HEK293 (cell line): ENCODE measurements at regions not wholly inside any gene's neighbourhood (a gene's known extent, or its start where the extent isn't known, plus 50 kb on each side); places are given as distances from the start of the nearest gene placed in this dataset.

ENCODE experiments used
- BCL11B ChIP-seq: fragments of 450-650 bp; formaldehyde crosslinking; IDR thresholded peaks from 2 replicates; pipeline ENCODE4 v1.5.1; 2016; ENCODE audit warnings: low read depth, missing biosample characterization, missing genetic modification characterization
- HOXC10 ChIP-seq: sonication (generic); formaldehyde crosslinking; IDR thresholded peaks from 2 replicates; pipeline ENCODE4 v1.8.1; 2023; ENCODE audit warnings: mild to moderate bottlenecking, missing genetic modification reagents
- IKZF3 ChIP-seq: fragments of 450-650 bp; IDR thresholded peaks from 2 replicates; pipeline ENCODE4 v1.5.0; 2018; ENCODE audit warnings: missing biosample characterization, mild to moderate bottlenecking, missing genetic modification characterization, moderate library complexity
- MEIS1 ChIP-seq: sonication (generic); formaldehyde crosslinking; IDR thresholded peaks from 2 replicates; pipeline ENCODE4 v1.8.1; 2022; ENCODE audit warnings: missing genetic modification reagents, mild to moderate bottlenecking, borderline replicate concordance
- MYNN ChIP-seq: fragments of 450-650 bp; formaldehyde crosslinking; IDR thresholded peaks from 2 replicates; pipeline ENCODE4 v1.5.1; 2016; ENCODE audit warnings: missing biosample characterization, missing genetic modification characterization, borderline replicate concordance
- PRDM1 ChIP-seq: fragments of 450-650 bp; formaldehyde crosslinking; IDR thresholded peaks from 2 replicates; pipeline ENCODE4; 2016; ENCODE audit warnings: missing biosample characterization, missing genetic modification characterization
- SP2 ChIP-seq: fragments of 450-650 bp; formaldehyde crosslinking; IDR thresholded peaks from 2 replicates; pipeline ENCODE4 v1.5.1; 2016; ENCODE audit warnings: missing biosample characterization, missing genetic modification characterization
- SP7 ChIP-seq: fragments of 450-650 bp; formaldehyde crosslinking; IDR thresholded peaks from 2 replicates; pipeline ENCODE4 v1.5.1; 2016; ENCODE audit warnings: missing biosample characterization, missing genetic modification characterization
- ZBTB17 ChIP-seq: fragments of 450-650 bp; formaldehyde crosslinking; IDR thresholded peaks from 2 replicates; pipeline ENCODE4 v1.5.1; 2016; ENCODE audit warnings: missing biosample characterization, missing genetic modification characterization
- ZBTB20 ChIP-seq: fragments of 450-650 bp; formaldehyde crosslinking; IDR thresholded peaks from 2 replicates; pipeline ENCODE4 v1.5.1; 2016; ENCODE audit warnings: missing biosample characterization, missing genetic modification characterization
- ZIC2 ChIP-seq: fragments of 450-650 bp; formaldehyde crosslinking; IDR thresholded peaks from 2 replicates; pipeline ENCODE4 v1.5.1; 2016; ENCODE audit warnings: missing biosample characterization, missing genetic modification characterization
- ZNF138 ChIP-seq: fragments of 450-650 bp; formaldehyde crosslinking; IDR thresholded peaks from 2 replicates; pipeline ENCODE4 v1.5.1; 2016; ENCODE audit warnings: missing biosample characterization, missing genetic modification characterization, borderline replicate concordance
- ZNF211 ChIP-seq: fragments of 450-650 bp; formaldehyde crosslinking; IDR thresholded peaks from 2 replicates; pipeline ENCODE4 v1.5.1; 2016; ENCODE audit warnings: low read depth, missing biosample characterization, missing genetic modification characterization
- ZNF223 ChIP-seq: fragments of 450-650 bp; formaldehyde crosslinking; IDR thresholded peaks from 2 replicates; pipeline ENCODE4 v1.5.1; 2016; ENCODE audit warnings: missing biosample characterization, missing genetic modification characterization
- ZNF292 ChIP-seq: fragments of 450-650 bp; formaldehyde crosslinking; IDR thresholded peaks from 2 replicates; pipeline ENCODE4 v1.5.1; 2016; ENCODE audit warnings: low read depth, missing biosample characterization, missing genetic modification characterization, borderline replicate concordance
- ZNF341 ChIP-seq: fragments of 450-650 bp; formaldehyde crosslinking; IDR thresholded peaks from 2 replicates; pipeline ENCODE4; 2016; ENCODE audit warnings: low read depth, missing biosample characterization, missing genetic modification characterization
- ZNF37A ChIP-seq: fragments of 450-650 bp; IDR thresholded peaks from 2 replicates; pipeline ENCODE4 v1.5.1; 2018; ENCODE audit warnings: missing biosample characterization, missing genetic modification characterization
- ZNF521 ChIP-seq: fragments of 450-650 bp; formaldehyde crosslinking; IDR thresholded peaks from 2 replicates; pipeline ENCODE4 v1.5.1; 2017; ENCODE audit warnings: missing biosample characterization, mild to moderate bottlenecking, missing genetic modification characterization
- ZNF555 ChIP-seq: fragments of 450-650 bp; formaldehyde crosslinking; conservative IDR thresholded peaks from 2 replicates; pipeline ENCODE4 v1.5.1; 2017; ENCODE audit warnings: missing biosample characterization, mild to moderate bottlenecking, missing genetic modification characterization, inconsistent platforms
- ZNF558 ChIP-seq: fragments of 450-650 bp; formaldehyde crosslinking; IDR thresholded peaks from 2 replicates; pipeline ENCODE4 v1.5.1; 2016; ENCODE audit warnings: missing biosample characterization, missing genetic modification characterization
- ZNF560 ChIP-seq: fragments of 450-650 bp; formaldehyde crosslinking; IDR thresholded peaks from 2 replicates; pipeline ENCODE4 v1.5.1; 2017; ENCODE audit warnings: missing biosample characterization, missing genetic modification characterization, borderline replicate concordance
- ZNF571 ChIP-seq: fragments of 450-650 bp; formaldehyde crosslinking; IDR thresholded peaks from 2 replicates; pipeline ENCODE4 v1.5.0; 2017; ENCODE audit warnings: missing biosample characterization, missing genetic modification characterization
- ZNF610 ChIP-seq: fragments of 450-650 bp; formaldehyde crosslinking; IDR thresholded peaks from 2 replicates; pipeline ENCODE4 v1.5.1; 2016; ENCODE audit warnings: missing biosample characterization, missing genetic modification characterization, borderline replicate concordance
- ZNF654 ChIP-seq: fragments of 450-650 bp; formaldehyde crosslinking; IDR thresholded peaks from 2 replicates; pipeline ENCODE4 v1.5.1; 2016; ENCODE audit warnings: low read depth, missing biosample characterization, missing genetic modification characterization
- ZNF701 ChIP-seq: fragments of 450-650 bp; formaldehyde crosslinking; IDR thresholded peaks from 2 replicates; pipeline ENCODE4 v1.5.1; 2016; ENCODE audit warnings: missing biosample characterization, missing genetic modification characterization
- ZNF747 ChIP-seq: fragments of 450-650 bp; formaldehyde crosslinking; IDR thresholded peaks from 2 replicates; pipeline ENCODE4 v1.5.1; 2016; ENCODE audit warnings: missing biosample characterization, missing genetic modification characterization
- ZNF76 ChIP-seq: fragments of 450-650 bp; formaldehyde crosslinking; IDR thresholded peaks from 2 replicates; pipeline ENCODE4; 2016; ENCODE audit warnings: low read depth, missing biosample characterization, missing genetic modification characterization, borderline replicate concordance
- ZSCAN16 ChIP-seq: fragments of 450-650 bp; formaldehyde crosslinking; IDR thresholded peaks from 2 replicates; pipeline ENCODE4 v1.5.1; 2016; ENCODE audit warnings: missing biosample characterization, missing genetic modification characterization
- TF ChIP-seq, protein P1 (sequence below): fragments of 450-650 bp; formaldehyde crosslinking; IDR thresholded peaks from 2 replicates; pipeline ENCODE4 v1.5.1; 2016; ENCODE audit warnings: missing biosample characterization, missing genetic modification characterization
- TF ChIP-seq, protein P2 (sequence below): fragments of 450-650 bp; formaldehyde crosslinking; IDR thresholded peaks from 2 replicates; pipeline ENCODE4 v1.5.1; 2016; ENCODE audit warnings: missing biosample characterization, missing genetic modification characterization
- TF ChIP-seq, protein P3 (sequence below): fragments of 450-650 bp; formaldehyde crosslinking; IDR thresholded peaks from 2 replicates; pipeline ENCODE4 v1.5.1; 2016; ENCODE audit warnings: missing biosample characterization, missing genetic modification characterization
- TF ChIP-seq, protein P4 (sequence below): fragments of 450-650 bp; formaldehyde crosslinking; IDR thresholded peaks from 2 replicates; pipeline ENCODE4 v1.5.1; 2016; ENCODE audit warnings: missing biosample characterization, missing genetic modification characterization
- TF ChIP-seq, protein P5 (sequence below): fragments of 450-650 bp; formaldehyde crosslinking; IDR thresholded peaks from 2 replicates; pipeline ENCODE4; 2016; ENCODE audit warnings: missing biosample characterization, missing genetic modification characterization

DNA sequence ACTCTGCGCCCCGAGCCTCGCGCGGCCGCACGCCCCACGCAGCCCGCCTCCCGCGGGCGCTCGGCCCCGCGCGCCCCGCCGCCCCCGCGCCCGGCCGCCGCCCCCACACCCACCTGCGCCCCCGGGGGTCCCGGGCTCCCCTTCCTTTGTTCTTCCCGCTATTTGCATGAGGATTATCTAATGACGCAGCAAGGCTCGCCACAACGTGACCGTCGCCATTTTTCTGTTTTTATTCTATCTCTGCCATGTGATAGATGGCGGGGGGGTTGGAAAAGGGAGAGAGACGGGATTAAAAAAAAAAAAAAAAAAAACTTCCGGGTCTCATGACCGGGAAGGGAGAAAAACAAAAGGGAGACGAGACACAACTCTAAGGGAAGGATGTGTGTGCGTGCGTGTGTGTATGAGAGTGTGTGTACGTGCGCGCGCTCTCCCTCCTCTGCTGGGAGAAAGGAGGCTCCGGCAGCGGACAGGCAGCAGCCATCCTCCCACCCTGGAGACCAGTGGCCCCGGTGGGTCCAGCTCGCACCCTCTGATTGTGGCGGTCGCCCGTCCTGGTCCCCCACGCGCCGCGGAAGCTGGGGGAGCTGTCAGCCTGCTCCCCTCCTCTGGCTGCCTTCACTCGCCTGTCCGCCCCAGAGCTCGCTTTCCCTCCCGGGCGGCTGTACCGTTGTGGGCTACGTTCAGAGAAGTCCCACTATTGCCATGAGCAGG lies 80.4 kb upstream of the AK4 start (continued):
- TF ChIP-seq ZNF76 (tag by site-specific recombination) = 0 out of 2 replicates have a peak, but pooled peaks have one; percentile 18
- peak; percentile 62; the same call in 1 of the 2 replicates for TF ChIP-seq ZBTB17 (tag by site-specific recombination)
- no peak for TF ChIP-seq ZNF555 (tag by site-specific recombination)
- no peak for TF ChIP-seq ZNF211
- 0 out of 2 replicates have a peak, but pooled peaks have one; percentile 19 for TF ChIP-seq BCL11B (tag by site-specific recombination)
- TF ChIP-seq ZNF292 (tag by site-specific recombination) = no peak
- peak; percentile 78; the same call in 1 of the 2 replicates for TF ChIP-seq ZBTB20
- TF ChIP-seq MEIS1 (CRISPR knock-in tag) = no peak
- TF ChIP-seq, protein P1, sequence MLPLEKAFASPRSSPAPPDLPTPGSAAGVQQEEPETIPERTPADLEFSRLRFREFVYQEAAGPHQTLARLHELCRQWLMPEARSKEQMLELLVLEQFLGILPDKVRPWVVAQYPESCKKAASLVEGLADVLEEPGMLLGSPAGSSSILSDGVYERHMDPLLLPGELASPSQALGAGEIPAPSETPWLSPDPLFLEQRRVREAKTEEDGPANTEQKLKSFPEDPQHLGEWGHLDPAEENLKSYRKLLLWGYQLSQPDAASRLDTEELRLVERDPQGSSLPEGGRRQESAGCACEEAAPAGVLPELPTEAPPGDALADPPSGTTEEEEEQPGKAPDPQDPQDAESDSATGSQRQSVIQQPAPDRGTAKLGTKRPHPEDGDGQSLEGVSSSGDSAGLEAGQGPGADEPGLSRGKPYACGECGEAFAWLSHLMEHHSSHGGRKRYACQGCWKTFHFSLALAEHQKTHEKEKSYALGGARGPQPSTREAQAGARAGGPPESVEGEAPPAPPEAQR = no peak
- TF ChIP-seq, protein P2, sequence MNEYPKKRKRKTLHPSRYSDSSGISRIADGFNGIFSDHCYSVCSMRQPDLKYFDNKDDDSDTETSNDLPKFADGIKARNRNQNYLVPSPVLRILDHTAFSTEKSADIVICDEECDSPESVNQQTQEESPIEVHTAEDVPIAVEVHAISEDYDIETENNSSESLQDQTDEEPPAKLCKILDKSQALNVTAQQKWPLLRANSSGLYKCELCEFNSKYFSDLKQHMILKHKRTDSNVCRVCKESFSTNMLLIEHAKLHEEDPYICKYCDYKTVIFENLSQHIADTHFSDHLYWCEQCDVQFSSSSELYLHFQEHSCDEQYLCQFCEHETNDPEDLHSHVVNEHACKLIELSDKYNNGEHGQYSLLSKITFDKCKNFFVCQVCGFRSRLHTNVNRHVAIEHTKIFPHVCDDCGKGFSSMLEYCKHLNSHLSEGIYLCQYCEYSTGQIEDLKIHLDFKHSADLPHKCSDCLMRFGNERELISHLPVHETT = 0 out of 2 replicates have a peak, but pooled peaks have one; percentile 32
- TF ChIP-seq, protein P3, sequence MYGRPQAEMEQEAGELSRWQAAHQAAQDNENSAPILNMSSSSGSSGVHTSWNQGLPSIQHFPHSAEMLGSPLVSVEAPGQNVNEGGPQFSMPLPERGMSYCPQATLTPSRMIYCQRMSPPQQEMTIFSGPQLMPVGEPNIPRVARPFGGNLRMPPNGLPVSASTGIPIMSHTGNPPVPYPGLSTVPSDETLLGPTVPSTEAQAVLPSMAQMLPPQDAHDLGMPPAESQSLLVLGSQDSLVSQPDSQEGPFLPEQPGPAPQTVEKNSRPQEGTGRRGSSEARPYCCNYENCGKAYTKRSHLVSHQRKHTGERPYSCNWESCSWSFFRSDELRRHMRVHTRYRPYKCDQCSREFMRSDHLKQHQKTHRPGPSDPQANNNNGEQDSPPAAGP = no peak
- TF ChIP-seq ZNF701 = no peak
- TF ChIP-seq MYNN (tag by site-specific recombination) = no peak
- no peak for TF ChIP-seq ZNF747 (tag by site-specific recombination)
- no peak; the same call in 1 of the 2 replicates for TF ChIP-seq HOXC10
- no peak for TF ChIP-seq SP2 (tag by site-specific recombination)
- peak; percentile 74 for TF ChIP-seq SP7
- TF ChIP-seq ZNF521 = no peak
- no peak for TF ChIP-seq ZNF560 (tag by site-specific recombination)
- TF ChIP-seq ZNF610 (tag by site-specific recombination) = no peak
- TF ChIP-seq, protein P4, sequence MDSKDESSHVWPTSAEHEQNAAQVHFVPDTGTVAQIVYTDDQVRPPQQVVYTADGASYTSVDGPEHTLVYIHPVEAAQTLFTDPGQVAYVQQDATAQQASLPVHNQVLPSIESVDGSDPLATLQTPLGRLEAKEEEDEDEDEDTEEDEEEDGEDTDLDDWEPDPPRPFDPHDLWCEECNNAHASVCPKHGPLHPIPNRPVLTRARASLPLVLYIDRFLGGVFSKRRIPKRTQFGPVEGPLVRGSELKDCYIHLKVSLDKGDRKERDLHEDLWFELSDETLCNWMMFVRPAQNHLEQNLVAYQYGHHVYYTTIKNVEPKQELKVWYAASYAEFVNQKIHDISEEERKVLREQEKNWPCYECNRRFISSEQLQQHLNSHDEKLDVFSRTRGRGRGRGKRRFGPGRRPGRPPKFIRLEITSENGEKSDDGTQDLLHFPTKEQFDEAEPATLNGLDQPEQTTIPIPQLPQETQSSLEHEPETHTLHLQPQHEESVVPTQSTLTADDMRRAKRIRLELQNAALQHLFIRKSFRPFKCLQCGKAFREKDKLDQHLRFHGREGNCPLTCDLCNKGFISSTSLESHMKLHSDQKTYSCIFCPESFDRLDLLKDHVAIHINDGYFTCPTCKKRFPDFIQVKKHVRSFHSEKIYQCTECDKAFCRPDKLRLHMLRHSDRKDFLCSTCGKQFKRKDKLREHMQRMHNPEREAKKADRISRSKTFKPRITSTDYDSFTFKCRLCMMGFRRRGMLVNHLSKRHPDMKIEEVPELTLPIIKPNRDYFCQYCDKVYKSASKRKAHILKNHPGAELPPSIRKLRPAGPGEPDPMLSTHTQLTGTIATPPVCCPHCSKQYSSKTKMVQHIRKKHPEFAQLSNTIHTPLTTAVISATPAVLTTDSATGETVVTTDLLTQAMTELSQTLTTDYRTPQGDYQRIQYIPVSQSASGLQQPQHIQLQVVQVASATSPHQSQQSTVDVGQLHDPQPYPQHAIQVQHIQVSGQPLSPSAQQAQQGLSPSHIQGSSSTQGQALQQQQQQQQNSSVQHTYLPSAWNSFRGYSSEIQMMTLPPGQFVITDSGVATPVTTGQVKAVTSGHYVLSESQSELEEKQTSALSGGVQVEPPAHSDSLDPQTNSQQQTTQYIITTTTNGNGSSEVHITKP = peak; percentile 98
- no peak for TF ChIP-seq ZNF37A (tag by site-specific recombination)
- peak; percentile 70 for TF ChIP-seq ZNF341
- TF ChIP-seq ZNF138 (tag by site-specific recombination) = no peak
- no peak for TF ChIP-seq ZSCAN16
- TF ChIP-seq, protein P5, sequence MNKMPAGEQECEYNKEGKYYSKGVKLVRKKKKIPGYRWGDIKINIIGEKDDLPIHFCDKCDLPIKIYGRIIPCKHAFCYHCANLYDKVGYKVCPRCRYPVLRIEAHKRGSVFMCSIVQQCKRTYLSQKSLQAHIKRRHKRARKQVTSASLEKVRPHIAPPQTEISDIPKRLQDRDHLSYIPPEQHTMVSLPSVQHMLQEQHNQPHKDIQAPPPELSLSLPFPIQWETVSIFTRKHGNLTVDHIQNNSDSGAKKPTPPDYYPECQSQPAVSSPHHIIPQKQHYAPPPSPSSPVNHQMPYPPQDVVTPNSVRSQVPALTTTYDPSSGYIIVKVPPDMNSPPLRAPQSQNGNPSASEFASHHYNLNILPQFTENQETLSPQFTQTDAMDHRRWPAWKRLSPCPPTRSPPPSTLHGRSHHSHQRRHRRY (tag by site-specific recombination) = no peak
- TF ChIP-seq ZIC2 = no peak
- TF ChIP-seq ZNF558 (tag by site-specific recombination) = no peak
- TF ChIP-seq ZNF223 (tag by site-specific recombination) = no peak; the same call in 1 of the 2 replicates
- TF ChIP-seq ZNF654 (tag by site-specific recombination) = no peak
- peak; percentile 44 for TF ChIP-seq IKZF3 (tag by site-specific recombination)
- no peak for TF ChIP-seq ZNF571
- peak; percentile 94 for TF ChIP-seq PRDM1 (tag by site-specific recombination)
